EL (cell line): ENCODE measurements at regions not wholly inside any gene's neighbourhood (a gene's known extent, or its start where the extent isn't known, plus 50 kb on each side); places are given as distances from the start of the nearest gene placed in this dataset.
A peak's percentile ranks its signal among the peaks of the same experiment; 100 is the strongest.
"Not testable (repeated sequence)": the region's sequence is repeated elsewhere in the genome, so short reads cannot be mapped to it uniquely, and the experiment has no call there.

Experiments used
- DNase-seq: peaks from one replicate; pipeline ENCODE4 v3.0.0-alpha.2; 2016

- not testable (repeated sequence) for DNase-seq
Observed at GRCh38 chr6:127406722-127407121, 52.5 kb downstream of the KIAA0408 start.

- DNase-seq: no peak
Observed at GRCh38 chr6:127406122-127406521, 53.1 kb downstream of the KIAA0408 start.

- DNase-seq: no peak
Observed at GRCh38 chr6:127404594-127405178, 54.5 kb downstream of the KIAA0408 start.

- no peak for DNase-seq
Observed at GRCh38 chr6:127404133-127404532, 55.1 kb downstream of the KIAA0408 start.

GRCh38 chr6:127403636-127404035 lies 55.6 kb downstream of the KIAA0408 start:
- no peak for DNase-seq

- DNase-seq: no peak
Observed at GRCh38 chr6:127402890-127403617, 56.1 kb downstream of the KIAA0408 start.

- no peak for DNase-seq
Observed at GRCh38 chr6:127397729-127398630, 54.6 kb upstream of the ECHDC1 start.

- peak; percentile 16 for DNase-seq
Observed at GRCh38 chr6:127397171-127397597, 53.8 kb upstream of the ECHDC1 start.
